Epithelial cell of proximal tubule (primary cell): ENCODE measurements at regions not wholly inside any gene's neighbourhood (a gene's known extent, or its start where the extent isn't known, plus 50 kb on each side); places are given as distances from the start of the nearest gene placed in this dataset.
A peak's percentile ranks its signal among the peaks of the same experiment; 100 is the strongest.

Experiments used
- DNase-seq: peaks from one replicate; pipeline ENCODE4 v3.0.0-alpha.2; 2011; ENCODE audit warnings: low read depth
- H3K4me3 ChIP-seq: 2 replicates; pipeline ENCODE4 v1.5.1; 2011; ENCODE audit warnings: low read depth, mild to moderate bottlenecking, low read length
- TF ChIP-seq, protein P1 (sequence below): conservative IDR thresholded peaks from 2 replicates; pipeline ENCODE4 v1.5.1; 2012; ENCODE audit warnings: low read depth, mild to moderate bottlenecking, low read length

DNA sequence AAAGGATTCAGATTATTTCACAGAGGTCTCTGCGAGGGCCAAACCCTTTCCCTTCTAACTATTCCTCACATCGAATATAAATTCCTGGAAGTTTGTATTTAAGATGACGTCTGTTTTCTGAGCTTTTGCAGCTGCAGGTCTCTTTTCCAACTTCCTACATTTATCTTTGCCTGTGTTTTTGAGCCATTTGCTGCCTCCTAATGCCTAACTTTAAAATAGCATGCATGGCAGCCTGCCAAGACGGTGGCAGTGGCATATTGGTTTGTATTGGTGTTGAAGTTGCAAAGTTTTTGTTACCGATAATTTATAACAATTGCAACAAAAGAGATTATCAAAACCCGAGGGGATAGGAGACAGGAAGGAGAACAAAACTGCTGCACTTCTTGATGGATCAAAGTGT is 187.1 kb upstream of the DNAJC19 start:
- DNase-seq = peak; percentile 2
- TF ChIP-seq, protein P1, sequence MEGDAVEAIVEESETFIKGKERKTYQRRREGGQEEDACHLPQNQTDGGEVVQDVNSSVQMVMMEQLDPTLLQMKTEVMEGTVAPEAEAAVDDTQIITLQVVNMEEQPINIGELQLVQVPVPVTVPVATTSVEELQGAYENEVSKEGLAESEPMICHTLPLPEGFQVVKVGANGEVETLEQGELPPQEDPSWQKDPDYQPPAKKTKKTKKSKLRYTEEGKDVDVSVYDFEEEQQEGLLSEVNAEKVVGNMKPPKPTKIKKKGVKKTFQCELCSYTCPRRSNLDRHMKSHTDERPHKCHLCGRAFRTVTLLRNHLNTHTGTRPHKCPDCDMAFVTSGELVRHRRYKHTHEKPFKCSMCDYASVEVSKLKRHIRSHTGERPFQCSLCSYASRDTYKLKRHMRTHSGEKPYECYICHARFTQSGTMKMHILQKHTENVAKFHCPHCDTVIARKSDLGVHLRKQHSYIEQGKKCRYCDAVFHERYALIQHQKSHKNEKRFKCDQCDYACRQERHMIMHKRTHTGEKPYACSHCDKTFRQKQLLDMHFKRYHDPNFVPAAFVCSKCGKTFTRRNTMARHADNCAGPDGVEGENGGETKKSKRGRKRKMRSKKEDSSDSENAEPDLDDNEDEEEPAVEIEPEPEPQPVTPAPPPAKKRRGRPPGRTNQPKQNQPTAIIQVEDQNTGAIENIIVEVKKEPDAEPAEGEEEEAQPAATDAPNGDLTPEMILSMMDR = peak; percentile 70
- H3K4me3 ChIP-seq = no peak overlapping the region

DNA sequence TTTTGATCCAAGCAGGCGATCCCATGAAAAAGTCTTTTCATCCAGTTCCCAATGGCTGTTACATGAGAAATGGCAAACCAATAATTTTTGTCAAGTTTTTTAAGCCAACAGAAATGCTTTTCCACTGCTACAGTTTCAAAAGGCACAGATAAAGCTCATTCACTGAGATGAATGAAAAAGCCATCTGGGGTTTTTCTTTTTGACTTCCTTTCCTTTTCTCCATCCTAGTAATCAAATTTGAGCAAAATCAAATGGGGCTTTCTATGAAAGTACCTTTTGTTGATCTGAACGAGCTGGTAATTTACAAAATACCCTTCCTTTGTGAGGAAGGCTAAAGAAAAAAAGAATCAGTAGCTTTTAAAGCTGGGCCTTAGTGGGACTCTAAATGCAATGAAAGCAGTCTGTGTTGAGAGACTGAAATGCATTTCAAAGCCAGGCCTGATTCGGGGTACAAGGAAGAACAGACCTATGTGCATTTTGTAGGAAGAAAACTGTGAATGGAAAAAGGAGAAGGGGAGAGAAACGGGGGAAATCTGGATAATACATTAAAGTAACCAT is 185.2 kb upstream of the DNAJC19 start:
- TF ChIP-seq, protein P1 = no peak
- H3K4me3 ChIP-seq = no peak overlapping the region
- DNase-seq = no peak

DNA sequence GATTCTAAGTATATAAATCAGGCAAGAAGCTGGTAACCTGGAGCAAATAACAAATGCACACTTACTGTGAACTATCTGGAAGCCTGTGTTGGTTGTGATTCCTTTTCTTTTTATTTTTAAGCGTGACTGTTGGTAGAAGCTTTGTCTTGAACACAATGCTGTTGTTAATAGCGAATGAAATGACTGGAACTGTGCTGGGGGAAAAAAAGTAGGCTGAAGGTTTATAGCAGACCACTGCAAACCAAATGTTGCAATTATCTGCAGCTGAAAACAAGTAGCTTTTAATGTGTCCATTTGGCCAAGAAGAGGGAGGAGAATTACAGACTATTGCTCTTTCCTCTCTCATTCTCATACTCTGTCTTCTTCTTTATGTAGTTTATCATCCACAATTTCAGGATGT is 184.5 kb upstream of the DNAJC19 start:
- TF ChIP-seq, protein P1 = no peak
- DNase-seq = no peak
- no peak overlapping the region for H3K4me3 ChIP-seq

DNA sequence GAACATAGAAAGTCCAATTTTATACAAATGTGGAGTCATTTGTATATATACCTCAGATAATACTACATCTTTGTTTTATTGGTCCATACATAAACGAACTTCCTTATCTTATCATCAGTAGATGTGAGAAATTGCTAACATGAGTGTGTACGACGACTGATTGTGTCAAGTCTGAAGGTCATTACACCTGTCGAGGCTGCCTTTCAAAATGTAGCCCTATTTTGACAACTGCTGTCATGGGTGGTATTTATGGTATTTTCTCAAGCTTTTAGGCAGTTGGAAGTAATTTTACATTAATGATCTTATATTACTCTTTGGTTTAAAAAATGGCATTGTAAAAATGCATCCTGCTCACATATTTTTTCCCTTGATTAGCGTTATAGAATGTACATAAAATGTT is 183.7 kb upstream of the DNAJC19 start:
- no peak for DNase-seq
- H3K4me3 ChIP-seq = no peak overlapping the region
- TF ChIP-seq, protein P1 = no peak

DNA sequence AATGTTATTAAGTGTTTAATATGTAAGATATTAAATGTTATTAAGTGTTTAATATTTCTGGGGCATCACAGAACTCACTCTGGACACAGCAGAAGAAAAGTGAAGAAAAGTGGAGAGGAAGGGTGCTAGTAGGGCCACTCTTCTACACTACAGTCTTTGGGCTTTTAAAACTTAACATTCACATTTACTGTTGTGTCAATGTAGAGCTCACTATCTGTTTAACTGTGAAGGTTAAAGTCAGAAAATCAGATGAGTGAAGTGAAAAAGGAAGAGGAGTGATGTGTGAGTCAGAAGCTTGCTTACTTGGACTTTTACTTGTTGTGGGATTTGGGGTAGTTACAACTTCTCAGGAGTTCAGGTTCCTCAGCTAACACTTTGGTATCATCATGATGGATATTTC is 145.3 kb upstream of the DNAJC19 start:
- TF ChIP-seq, protein P1 = no peak

DNA sequence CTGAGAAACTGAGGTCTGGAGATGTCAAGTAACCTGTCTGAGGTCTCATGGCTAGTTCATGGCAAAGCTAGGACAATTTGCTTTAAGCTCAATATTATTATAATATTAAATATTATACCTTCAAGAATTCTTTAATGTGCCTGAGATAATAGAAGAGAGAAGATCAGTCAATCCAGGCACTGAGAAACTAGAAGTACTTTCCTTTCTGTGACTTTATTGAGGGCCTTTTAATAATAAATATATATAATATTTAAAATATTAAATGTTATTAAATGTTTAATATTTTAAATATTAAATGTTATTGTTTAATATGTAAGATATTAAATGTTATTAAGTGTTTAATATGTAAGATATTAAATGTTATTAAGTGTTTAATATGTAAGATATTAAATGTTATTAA is 144.3 kb upstream of the DNAJC19 start:
- no peak for DNase-seq
- TF ChIP-seq, protein P1 = no peak
- H3K4me3 ChIP-seq = no peak overlapping the region

More for the DNA sequence above, 145.3 kb upstream of the DNAJC19 start:
- H3K4me3 ChIP-seq = no peak overlapping the region
- no peak for DNase-seq

DNA sequence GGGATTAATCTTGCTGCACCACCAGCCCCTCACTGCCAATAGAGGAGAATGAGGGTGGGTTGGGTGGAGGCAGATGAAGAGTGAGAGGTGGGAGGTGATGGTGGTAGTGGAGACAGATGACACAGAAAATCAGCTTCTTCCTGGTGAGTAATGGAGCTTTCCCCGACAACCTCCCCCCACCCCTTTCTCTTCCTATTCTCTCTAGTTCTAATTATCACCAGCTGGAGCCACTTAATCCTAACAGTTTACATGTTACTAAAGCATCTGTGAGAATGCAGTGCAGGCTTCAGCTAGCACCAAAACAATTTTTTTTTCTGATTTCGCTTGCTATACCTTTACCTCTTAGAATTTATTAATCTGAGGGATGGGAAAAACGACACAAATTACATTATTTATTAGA is 116.1 kb upstream of the DNAJC19 start:
- DNase-seq = no peak

More for the DNA sequence above, 116.1 kb upstream of the DNAJC19 start:
- TF ChIP-seq, protein P1 = no peak
- no peak overlapping the region for H3K4me3 ChIP-seq
